ENCODE measurements at regions not wholly inside any gene's neighbourhood (a gene's known extent, or its start where the extent isn't known, plus 50 kb on each side); places are given as distances from the start of the nearest gene placed in this dataset.
"Not testable (repeated sequence)": the region's sequence is repeated elsewhere in the genome, so short reads cannot be mapped to it uniquely, and the experiment has no call there.

- DNase-seq = no peak
Observed at GRCh38 chr9:26789959-26790358, 102.6 kb downstream of the CAAP1 start.

GRCh38 chr9:26786564-26786963 is 106.0 kb downstream of the CAAP1 start:
- DNase-seq = no peak

- no peak for DNase-seq
Observed at GRCh38 chr9:26782899-26783298, 109.7 kb downstream of the CAAP1 start.

GRCh38 chr9:26781906-26782305 is 110.7 kb downstream of the CAAP1 start:
- no peak for DNase-seq

- DNase-seq = not testable (repeated sequence)
Observed at GRCh38 chr9:26780307-26780706, 112.3 kb downstream of the CAAP1 start.

GRCh38 chr9:26779062-26779461 is 113.5 kb downstream of the CAAP1 start:
- no peak for DNase-seq

GRCh38 chr9:26775391-26775790 is 117.2 kb downstream of the CAAP1 start:
- no peak for DNase-seq

GRCh38 chr9:26773056-26773455 is 119.5 kb downstream of the CAAP1 start:
- no peak for DNase-seq

- no peak for DNase-seq
Observed at GRCh38 chr9:26770821-26771220, 121.8 kb downstream of the CAAP1 start.

GRCh38 chr9:26768145-26768544 is 124.5 kb downstream of the CAAP1 start:
- DNase-seq = no peak

GRCh38 chr9:26760675-26761074 is 131.9 kb downstream of the CAAP1 start:
- DNase-seq = no peak

- DNase-seq = no peak
Observed at GRCh38 chr9:26758655-26759054, 133.9 kb downstream of the CAAP1 start.

- DNase-seq = no peak
Observed at GRCh38 chr9:26756881-26757280, 135.7 kb downstream of the CAAP1 start.

GRCh38 chr9:26755476-26755875 is 137.1 kb downstream of the CAAP1 start:
- DNase-seq = no peak

- no peak for DNase-seq
Observed at GRCh38 chr9:26754509-26755164, 138.0 kb downstream of the CAAP1 start.

GRCh38 chr9:26753971-26754370 is 138.6 kb downstream of the CAAP1 start:
- no peak for DNase-seq

- no peak for DNase-seq
Observed at GRCh38 chr9:26750162-26750561, 142.4 kb downstream of the CAAP1 start.

- DNase-seq = no peak
Observed at GRCh38 chr9:26748449-26749058, 144.0 kb downstream of the CAAP1 start.

- DNase-seq = no peak
Observed at GRCh38 chr9:26747611-26748010, 145.0 kb downstream of the CAAP1 start.

- no peak for DNase-seq
Observed at GRCh38 chr9:26746357-26747072, 146.1 kb downstream of the CAAP1 start.

GRCh38 chr9:26745111-26745510 is 147.5 kb downstream of the CAAP1 start:
- DNase-seq = no peak

- no peak for DNase-seq
Observed at GRCh38 chr9:26744191-26744965, 148.2 kb downstream of the CAAP1 start.

- DNase-seq = no peak
Observed at GRCh38 chr9:26742828-26743476, 149.7 kb downstream of the CAAP1 start.

Data from NCI-H1048 (cell line).